ENCODE measurements at regions not wholly inside any gene's neighbourhood (a gene's known extent, or its start where the extent isn't known, plus 50 kb on each side); places are given as distances from the start of the nearest gene placed in this dataset.
A peak's percentile ranks its signal among the peaks of the same experiment; 100 is the strongest.

DNA sequence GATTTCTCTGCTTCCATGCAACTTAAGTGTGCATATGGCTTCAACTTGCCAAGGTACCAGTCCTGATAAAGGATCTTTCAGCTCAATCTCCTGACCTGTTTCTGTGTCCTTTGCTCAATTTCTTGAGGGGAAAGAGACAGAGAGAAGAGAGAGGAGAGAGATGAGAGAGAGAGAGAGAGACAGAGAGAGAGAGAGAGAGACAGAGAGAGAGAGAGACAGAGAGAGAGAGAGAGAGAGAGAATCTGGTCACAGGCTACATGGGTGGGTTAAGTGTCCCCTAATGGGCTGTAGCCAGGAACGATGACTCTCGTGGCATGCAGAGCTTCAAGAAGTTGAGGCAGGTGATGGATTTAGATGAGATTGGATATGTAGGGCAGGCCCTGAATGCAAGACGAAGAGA is 335.2 kb upstream of the PRKCQ start:
- Histone ChIP-seq H3K4me1 (ENCODE audit: control insufficient read depth, insufficient read depth, low read length) (peaks cover 26% of the 10 kb centered on the region), H3K27me3 (ENCODE audit: control insufficient read depth in 1 of 2, insufficient read depth in 2 of 2, low read length in 2 of 2) (no peaks in the 10 kb centered on the region), H3K27ac (ENCODE audit: low read length) (no peak overlapping the region), H3K9me3 (ENCODE audit: control insufficient read depth in 2 of 2, low read length in 2 of 2) (no peaks in the 10 kb centered on the region), H3K4me3 (ENCODE audit: low read length in 2 of 2) (no peak overlapping the region), H3K9ac (ENCODE audit: low read length in 2 of 2) (no peak overlapping the region), H3K36me3 (ENCODE audit: control insufficient read depth in 2 of 2, insufficient read depth in 2 of 2, low read length in 2 of 2) (no peaks in the 10 kb centered on the region)

DNA sequence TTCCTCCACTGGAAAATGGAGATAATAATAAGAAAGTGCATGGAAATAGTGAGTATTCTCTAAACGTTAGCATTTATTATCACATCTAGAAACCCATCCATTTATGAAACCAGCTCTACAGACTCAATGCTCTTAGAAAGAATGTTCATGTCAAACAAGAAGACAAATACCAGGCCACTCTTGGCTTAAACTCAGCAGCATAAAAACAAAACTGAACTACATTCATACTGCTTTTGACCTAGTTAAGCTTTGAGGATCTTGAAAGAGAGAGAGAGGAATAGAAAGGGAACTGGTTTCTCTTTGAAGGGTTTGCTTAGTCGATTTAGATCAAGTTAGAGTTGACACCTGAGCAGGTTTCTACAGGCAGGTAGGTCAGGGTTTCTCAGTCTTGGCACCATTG is 332.9 kb upstream of the PRKCQ start:
- Histone ChIP-seq H3K27me3 (ENCODE audit: control insufficient read depth in 1 of 2, insufficient read depth in 2 of 2, low read length in 2 of 2) (no peaks in the 10 kb centered on the region), H3K9me3 (ENCODE audit: control insufficient read depth in 2 of 2, low read length in 2 of 2) (no peaks in the 10 kb centered on the region), H3K27ac (ENCODE audit: low read length) (peak overlapping the region; percentile 53), H3K4me1 (ENCODE audit: control insufficient read depth, insufficient read depth, low read length) (peaks cover 21% of the 10 kb centered on the region), H3K9ac (ENCODE audit: low read length in 2 of 2) (no peak overlapping the region), H3K36me3 (ENCODE audit: control insufficient read depth in 2 of 2, insufficient read depth in 2 of 2, low read length in 2 of 2) (no peaks in the 10 kb centered on the region), H3K4me3 (ENCODE audit: low read length in 2 of 2) (no peak overlapping the region)

DNA sequence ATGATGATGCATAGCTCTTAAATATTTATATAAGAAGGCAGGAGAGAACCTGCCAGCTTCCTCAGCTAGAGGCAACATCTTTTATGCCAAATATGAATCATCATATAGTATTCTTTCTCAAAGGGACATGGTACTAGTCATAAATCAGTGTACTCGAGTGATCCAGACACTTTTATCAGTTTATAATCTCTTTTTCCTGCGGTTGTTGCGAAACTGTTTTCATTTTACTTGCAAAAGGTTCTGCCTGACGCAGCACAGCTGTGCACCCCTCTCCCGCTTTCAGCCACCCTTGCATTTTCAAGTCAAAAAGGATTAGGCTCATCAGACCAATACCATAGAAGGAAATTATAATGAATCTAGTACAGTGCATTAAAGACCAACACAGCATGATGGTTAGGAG is 332.3 kb upstream of the PRKCQ start:
- peak overlapping the region; percentile 53 for H3K27ac ChIP-seq (ENCODE audit: low read length)

DNA sequence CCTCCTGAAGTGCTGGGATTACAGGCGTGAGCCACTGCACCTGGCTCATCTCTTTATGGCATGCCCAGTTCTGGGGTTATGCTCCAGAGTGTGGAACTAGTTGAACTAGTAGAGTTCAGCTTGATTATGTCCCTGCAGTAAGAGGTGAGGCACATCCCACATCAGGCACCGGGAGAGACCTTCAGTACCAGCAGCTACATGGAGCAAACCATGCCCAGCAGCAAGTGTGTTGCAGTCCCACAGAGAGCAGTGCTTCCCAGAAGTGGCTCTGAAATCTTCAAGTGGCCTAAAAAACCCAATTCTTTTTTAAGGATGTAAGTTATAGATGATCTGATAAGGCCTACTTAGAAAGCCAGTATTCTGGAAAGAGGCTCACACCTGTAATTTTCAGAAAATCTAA is 331.9 kb upstream of the PRKCQ start:
- no peaks in the 10 kb centered on the region for H3K27me3 ChIP-seq (ENCODE audit: control insufficient read depth in 1 of 2, insufficient read depth in 2 of 2, low read length in 2 of 2)
- no peak overlapping the region for H3K9ac ChIP-seq (ENCODE audit: low read length in 2 of 2)
- H3K9me3 ChIP-seq (ENCODE audit: control insufficient read depth in 2 of 2, low read length in 2 of 2), result no peaks in the 10 kb centered on the region
- H3K4me1 ChIP-seq (ENCODE audit: control insufficient read depth, insufficient read depth, low read length), result peaks cover 21% of the 10 kb centered on the region
- peak overlapping the region; percentile 53 for H3K27ac ChIP-seq (ENCODE audit: low read length)
- no peak overlapping the region for H3K4me3 ChIP-seq (ENCODE audit: low read length in 2 of 2)
- no peaks in the 10 kb centered on the region for H3K36me3 ChIP-seq (ENCODE audit: control insufficient read depth in 2 of 2, insufficient read depth in 2 of 2, low read length in 2 of 2)

More for the DNA sequence above, 332.3 kb upstream of the PRKCQ start:
- H3K9ac ChIP-seq (ENCODE audit: low read length in 2 of 2), result no peak overlapping the region
- no peaks in the 10 kb centered on the region for H3K36me3 ChIP-seq (ENCODE audit: control insufficient read depth in 2 of 2, insufficient read depth in 2 of 2, low read length in 2 of 2)
- no peaks in the 10 kb centered on the region for H3K27me3 ChIP-seq (ENCODE audit: control insufficient read depth in 1 of 2, insufficient read depth in 2 of 2, low read length in 2 of 2)
- H3K4me3 ChIP-seq (ENCODE audit: low read length in 2 of 2), result no peak overlapping the region
- no peaks in the 10 kb centered on the region for H3K9me3 ChIP-seq (ENCODE audit: control insufficient read depth in 2 of 2, low read length in 2 of 2)
- H3K4me1 ChIP-seq (ENCODE audit: control insufficient read depth, insufficient read depth, low read length), result peaks cover 21% of the 10 kb centered on the region

DNA sequence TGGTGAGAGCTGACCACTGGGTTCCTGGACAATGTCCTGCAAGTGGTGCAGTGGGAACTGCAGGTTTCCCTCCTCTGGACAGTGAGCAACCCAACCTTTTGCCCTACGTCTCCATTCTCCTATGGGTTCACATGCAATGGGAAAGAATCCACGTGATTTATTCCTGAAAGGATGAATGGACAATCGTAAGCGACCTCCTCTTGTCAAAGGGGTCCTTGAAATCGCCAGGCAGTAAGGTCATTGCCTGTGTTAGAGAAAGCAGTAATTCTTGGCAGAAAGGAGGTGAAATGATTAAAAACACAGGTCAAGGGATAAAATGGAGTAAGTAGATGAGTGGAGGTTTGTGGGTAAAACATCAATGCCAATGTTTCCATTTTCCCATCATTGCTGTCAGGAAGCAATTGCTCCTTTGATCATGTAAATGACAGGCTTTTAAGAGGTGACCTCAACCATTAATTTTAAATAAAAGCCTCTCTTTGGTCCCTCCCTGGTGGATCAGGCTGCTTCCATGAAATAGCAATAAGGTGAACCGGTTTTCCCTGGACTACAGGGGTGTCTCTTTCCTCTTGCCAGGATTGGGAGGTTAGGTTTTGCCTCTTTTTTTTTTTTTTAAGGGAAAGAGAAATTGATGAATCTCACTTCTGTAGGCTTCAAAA is 330.0 kb upstream of the PRKCQ start:
- Histone ChIP-seq H3K27me3 (ENCODE audit: control insufficient read depth in 1 of 2, insufficient read depth in 2 of 2, low read length in 2 of 2) (no peaks in the 10 kb centered on the region), H3K4me3 (ENCODE audit: low read length in 2 of 2) (no peak overlapping the region), H3K27ac (ENCODE audit: low read length) (no peak overlapping the region), H3K9me3 (ENCODE audit: control insufficient read depth in 2 of 2, low read length in 2 of 2) (no peaks in the 10 kb centered on the region), H3K36me3 (ENCODE audit: control insufficient read depth in 2 of 2, insufficient read depth in 2 of 2, low read length in 2 of 2) (no peaks in the 10 kb centered on the region), H3K4me1 (ENCODE audit: control insufficient read depth, insufficient read depth, low read length) (peaks cover 21% of the 10 kb centered on the region), H3K9ac (ENCODE audit: low read length in 2 of 2) (no peak overlapping the region)

DNA sequence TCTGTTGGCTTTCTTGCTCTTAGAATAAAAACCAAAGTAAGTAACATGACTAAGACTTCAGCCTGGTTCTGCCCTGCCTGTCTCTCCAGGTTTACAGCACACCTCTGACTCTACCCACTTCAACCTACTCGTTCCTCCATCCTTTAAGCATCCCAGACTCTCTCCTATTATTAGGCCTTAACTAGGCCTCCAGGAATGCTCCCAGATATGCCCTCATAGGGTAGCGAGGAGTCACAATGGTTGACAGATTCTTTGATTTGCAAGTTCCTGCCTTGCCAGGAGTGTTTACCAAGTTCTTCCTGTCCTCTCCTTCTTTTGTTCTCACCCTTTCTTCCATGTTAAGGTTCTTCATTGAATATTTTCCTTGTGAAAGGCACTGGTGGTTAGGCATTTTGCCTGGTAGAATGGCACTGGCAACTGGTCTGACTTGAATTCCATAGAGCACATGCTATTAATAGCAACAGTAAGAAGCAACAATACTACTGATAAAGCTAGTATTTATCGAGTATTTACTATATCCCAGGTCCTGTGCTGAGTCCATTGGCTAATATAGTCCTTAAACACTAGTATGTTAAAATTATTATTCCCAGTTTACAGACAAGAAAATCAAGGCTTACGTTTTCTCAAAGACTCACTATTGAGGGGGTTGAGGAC is 327.9 kb upstream of the PRKCQ start:
- peaks cover 10% of the 10 kb centered on the region for H3K4me1 ChIP-seq (ENCODE audit: control insufficient read depth, insufficient read depth, low read length)
- H3K27ac ChIP-seq (ENCODE audit: low read length), result no peak overlapping the region
- H3K27me3 ChIP-seq (ENCODE audit: control insufficient read depth in 1 of 2, insufficient read depth in 2 of 2, low read length in 2 of 2), result no peaks in the 10 kb centered on the region
- no peak overlapping the region for H3K4me3 ChIP-seq (ENCODE audit: low read length in 2 of 2)
- no peak overlapping the region for H3K9ac ChIP-seq (ENCODE audit: low read length in 2 of 2)
- no peaks in the 10 kb centered on the region for H3K9me3 ChIP-seq (ENCODE audit: control insufficient read depth in 2 of 2, low read length in 2 of 2)
- no peaks in the 10 kb centered on the region for H3K36me3 ChIP-seq (ENCODE audit: control insufficient read depth in 2 of 2, insufficient read depth in 2 of 2, low read length in 2 of 2)

DNA sequence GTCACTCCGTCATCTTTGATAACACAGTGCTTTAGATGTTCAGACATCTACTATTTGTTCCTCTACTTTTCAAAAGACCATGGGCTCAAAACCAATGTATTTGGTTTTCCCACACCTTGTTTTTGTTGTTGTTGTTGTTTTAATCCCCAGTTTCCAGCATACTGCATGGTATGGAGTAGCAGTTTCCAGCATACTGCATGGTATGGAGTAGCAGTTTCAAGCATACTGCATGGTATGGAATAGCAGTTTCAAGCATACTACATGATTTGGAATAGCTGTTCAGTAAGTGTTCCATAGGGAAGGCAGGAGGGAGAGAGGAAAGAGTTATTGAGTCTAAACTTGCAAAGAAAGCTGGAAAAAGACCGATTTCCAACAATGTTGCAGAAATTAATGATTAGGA is 314.3 kb upstream of the PRKCQ start:
- no peak overlapping the region for H3K27ac ChIP-seq (ENCODE audit: low read length)
- H3K9ac ChIP-seq (ENCODE audit: low read length in 2 of 2), result no peak overlapping the region
- H3K4me1 ChIP-seq (ENCODE audit: control insufficient read depth, insufficient read depth, low read length), result no peaks in the 10 kb centered on the region
- no peak overlapping the region for H3K4me3 ChIP-seq (ENCODE audit: low read length in 2 of 2)
- H3K27me3 ChIP-seq (ENCODE audit: control insufficient read depth in 1 of 2, insufficient read depth in 2 of 2, low read length in 2 of 2), result no peaks in the 10 kb centered on the region
- H3K36me3 ChIP-seq (ENCODE audit: control insufficient read depth in 2 of 2, insufficient read depth in 2 of 2, low read length in 2 of 2), result no peaks in the 10 kb centered on the region
- no peaks in the 10 kb centered on the region for H3K9me3 ChIP-seq (ENCODE audit: control insufficient read depth in 2 of 2, low read length in 2 of 2)

DNA sequence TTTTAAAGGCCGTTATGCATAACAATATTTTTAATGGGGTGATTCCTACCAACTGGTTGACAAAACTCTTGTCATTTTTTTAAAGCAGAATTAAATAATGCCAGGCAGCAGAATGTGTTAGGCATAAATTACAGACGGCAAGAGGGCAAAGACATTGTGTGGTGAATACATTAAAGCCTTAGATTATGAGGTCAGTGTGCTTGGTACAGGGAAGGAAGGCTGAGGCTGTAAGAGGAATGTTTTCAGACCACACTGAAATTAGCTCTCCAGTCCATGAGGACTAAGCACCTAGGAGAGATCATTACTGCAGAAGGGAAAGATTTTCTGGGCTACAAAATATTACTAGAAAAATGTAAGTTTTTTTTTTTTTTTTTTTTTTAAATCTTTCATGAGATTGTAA is 312.8 kb upstream of the PRKCQ start:
- Histone ChIP-seq H3K9ac (ENCODE audit: low read length in 2 of 2) (no peak overlapping the region), H3K36me3 (ENCODE audit: control insufficient read depth in 2 of 2, insufficient read depth in 2 of 2, low read length in 2 of 2) (no peaks in the 10 kb centered on the region), H3K9me3 (ENCODE audit: control insufficient read depth in 2 of 2, low read length in 2 of 2) (no peaks in the 10 kb centered on the region), H3K27ac (ENCODE audit: low read length) (no peak overlapping the region), H3K27me3 (ENCODE audit: control insufficient read depth in 1 of 2, insufficient read depth in 2 of 2, low read length in 2 of 2) (no peaks in the 10 kb centered on the region), H3K4me3 (ENCODE audit: low read length in 2 of 2) (no peak overlapping the region), H3K4me1 (ENCODE audit: control insufficient read depth, insufficient read depth, low read length) (no peaks in the 10 kb centered on the region)

DNA sequence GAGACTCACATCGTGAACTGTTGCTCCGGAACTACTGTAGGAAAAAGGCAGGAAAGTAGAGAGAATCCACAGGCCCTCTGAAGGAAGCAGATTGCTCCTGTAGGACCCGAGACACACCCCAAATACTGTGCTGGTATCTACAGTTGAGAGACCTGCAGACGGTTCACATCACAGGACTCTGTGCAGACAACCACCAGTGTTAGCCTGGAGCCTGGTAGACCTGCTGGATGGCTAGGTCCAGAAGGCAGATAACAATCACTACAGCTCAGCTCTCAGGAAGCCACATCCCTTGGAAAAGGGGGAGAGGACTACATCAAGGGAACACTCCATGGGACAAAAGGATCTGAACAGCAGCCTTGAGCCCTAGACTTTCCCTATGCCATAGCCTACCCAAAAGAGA is 311.8 kb upstream of the PRKCQ start:
- no peaks in the 10 kb centered on the region for H3K27me3 ChIP-seq (ENCODE audit: control insufficient read depth in 1 of 2, insufficient read depth in 2 of 2, low read length in 2 of 2)
- H3K9me3 ChIP-seq (ENCODE audit: control insufficient read depth in 2 of 2, low read length in 2 of 2), result no peaks in the 10 kb centered on the region
- H3K9ac ChIP-seq (ENCODE audit: low read length in 2 of 2), result no peak overlapping the region
- H3K4me3 ChIP-seq (ENCODE audit: low read length in 2 of 2), result no peak overlapping the region
- H3K27ac ChIP-seq (ENCODE audit: low read length), result no peak overlapping the region
- H3K36me3 ChIP-seq (ENCODE audit: control insufficient read depth in 2 of 2, insufficient read depth in 2 of 2, low read length in 2 of 2), result no peaks in the 10 kb centered on the region
- H3K4me1 ChIP-seq (ENCODE audit: control insufficient read depth, insufficient read depth, low read length), result no peaks in the 10 kb centered on the region

DNA sequence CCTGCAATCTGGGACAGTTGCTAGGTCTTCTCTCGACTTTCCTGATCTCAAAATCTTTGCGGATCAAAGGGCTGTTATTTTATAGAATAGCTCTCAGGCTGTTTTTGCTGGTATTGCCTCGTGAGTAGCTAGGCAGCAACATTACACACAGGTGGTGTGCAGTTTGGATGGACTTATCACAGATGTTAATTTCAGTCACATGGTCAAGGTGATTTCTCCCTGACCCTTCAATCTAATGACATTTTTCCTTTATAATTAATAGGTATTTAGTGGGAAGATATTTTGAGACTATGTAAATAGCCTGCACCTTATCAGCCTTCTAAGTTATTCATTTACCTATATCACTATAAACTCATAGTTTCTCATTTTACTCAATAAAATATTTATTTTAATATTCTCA is 309.6 kb upstream of the PRKCQ start:
- Histone ChIP-seq H3K27ac (ENCODE audit: low read length) (no peak overlapping the region), H3K9me3 (ENCODE audit: control insufficient read depth in 2 of 2, low read length in 2 of 2) (no peaks in the 10 kb centered on the region), H3K36me3 (ENCODE audit: control insufficient read depth in 2 of 2, insufficient read depth in 2 of 2, low read length in 2 of 2) (no peaks in the 10 kb centered on the region), H3K27me3 (ENCODE audit: control insufficient read depth in 1 of 2, insufficient read depth in 2 of 2, low read length in 2 of 2) (no peaks in the 10 kb centered on the region), H3K4me3 (ENCODE audit: low read length in 2 of 2) (no peak overlapping the region), H3K9ac (ENCODE audit: low read length in 2 of 2) (no peak overlapping the region), H3K4me1 (ENCODE audit: control insufficient read depth, insufficient read depth, low read length) (no peaks in the 10 kb centered on the region)

DNA sequence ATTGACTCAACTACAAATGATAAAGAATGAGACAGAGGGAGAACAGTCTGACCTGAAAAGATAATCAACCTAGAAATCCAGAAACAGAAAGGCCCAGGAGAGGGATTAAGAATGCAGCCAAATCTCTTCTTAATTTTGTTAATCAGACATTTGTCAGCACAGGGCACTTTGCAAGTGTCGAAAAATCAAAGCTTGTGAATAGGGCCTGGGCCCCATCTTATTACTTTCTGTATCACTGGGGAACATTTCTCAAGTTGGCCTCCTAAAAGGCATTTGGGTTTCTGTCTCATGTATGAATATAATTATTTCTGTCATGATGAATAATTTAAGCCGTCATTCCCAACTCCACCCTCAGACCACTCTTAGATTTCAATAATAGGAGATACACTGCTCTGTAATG is 308.4 kb upstream of the PRKCQ start:
- Histone ChIP-seq H3K9me3 (ENCODE audit: control insufficient read depth in 2 of 2, low read length in 2 of 2) (no peaks in the 10 kb centered on the region), H3K9ac (ENCODE audit: low read length in 2 of 2) (no peak overlapping the region), H3K4me3 (ENCODE audit: low read length in 2 of 2) (no peak overlapping the region), H3K36me3 (ENCODE audit: control insufficient read depth in 2 of 2, insufficient read depth in 2 of 2, low read length in 2 of 2) (no peaks in the 10 kb centered on the region), H3K27ac (ENCODE audit: low read length) (no peak overlapping the region), H3K27me3 (ENCODE audit: control insufficient read depth in 1 of 2, insufficient read depth in 2 of 2, low read length in 2 of 2) (no peaks in the 10 kb centered on the region), H3K4me1 (ENCODE audit: control insufficient read depth, insufficient read depth, low read length) (no peaks in the 10 kb centered on the region)
